HG02642 (cell line): ENCODE measurements at regions not wholly inside any gene's neighbourhood (a gene's known extent, or its start where the extent isn't known, plus 50 kb on each side); places are given as distances from the start of the nearest gene placed in this dataset.
"Not testable (repeated sequence)": the region's sequence is repeated elsewhere in the genome, so short reads cannot be mapped to it uniquely, and the experiment has no call there.

Source experiments
- ATAC-seq: cut with Tn5 transposase; IDR thresholded peaks from one replicate; pipeline ENCODE4 v1.9.1; 2021; ENCODE audit warnings: mild to moderate bottlenecking; ENCODE audit not compliant: unreplicated experiment, poor library complexity

- ATAC-seq: no peak
These were observed 787.9 kb upstream of the GALNTL6 start for GRCh38 chr4:171025343-171025742.

GRCh38 chr4:171024720-171025303 is 788.4 kb upstream of the GALNTL6 start:
- no peak for ATAC-seq

- ATAC-seq: no peak
These were observed 790.4 kb upstream of the GALNTL6 start for GRCh38 chr4:171022824-171023230.

GRCh38 chr4:171017593-171017992 is 795.6 kb upstream of the GALNTL6 start:
- ATAC-seq: no peak

GRCh38 chr4:171016145-171016544 is 797.1 kb upstream of the GALNTL6 start:
- ATAC-seq: no peak

- no peak for ATAC-seq
These were observed 797.8 kb upstream of the GALNTL6 start for GRCh38 chr4:171015441-171015840.

- ATAC-seq: no peak
These were observed 805.4 kb upstream of the GALNTL6 start for GRCh38 chr4:171007618-171008390.

- no peak for ATAC-seq
These were observed 811.0 kb upstream of the GALNTL6 start for GRCh38 chr4:171002246-171002645.

- peak; percentile 94 for ATAC-seq
These were observed 822.1 kb upstream of the GALNTL6 start for GRCh38 chr4:170990989-170991589.

- ATAC-seq: no peak
These were observed 824.8 kb upstream of the GALNTL6 start for GRCh38 chr4:170988446-170988845.

GRCh38 chr4:170979736-170980135 is 833.5 kb upstream of the GALNTL6 start:
- no peak for ATAC-seq

- no peak for ATAC-seq
These were observed 834.2 kb upstream of the GALNTL6 start for GRCh38 chr4:170978990-170979389.

- ATAC-seq: no peak
These were observed 859.3 kb upstream of the AADAT start for GRCh38 chr4:170949084-170949483.

- no peak for ATAC-seq
These were observed 850.4 kb upstream of the AADAT start for GRCh38 chr4:170940043-170940724.

GRCh38 chr4:170938588-170938987 is 848.8 kb upstream of the AADAT start:
- ATAC-seq: no peak

GRCh38 chr4:170931321-170931720 is 841.6 kb upstream of the AADAT start:
- ATAC-seq: no peak

- no peak for ATAC-seq
These were observed 798.9 kb upstream of the AADAT start for GRCh38 chr4:170888660-170889059.

- ATAC-seq: no peak
These were observed 797.6 kb upstream of the AADAT start for GRCh38 chr4:170887396-170887795.

GRCh38 chr4:170884969-170885570 is 795.3 kb upstream of the AADAT start:
- no peak for ATAC-seq

- not testable (repeated sequence) for ATAC-seq
These were observed 791.9 kb upstream of the AADAT start for GRCh38 chr4:170881646-170882045.

- no peak for ATAC-seq
These were observed 786.1 kb upstream of the AADAT start for GRCh38 chr4:170875868-170876267.
